GM23338 (cell line): ENCODE measurements at regions not wholly inside any gene's neighbourhood (a gene's known extent, or its start where the extent isn't known, plus 50 kb on each side); places are given as distances from the start of the nearest gene placed in this dataset.

ENCODE experiments used
- ATAC-seq: fragments of 200-7000 bp; cut with Tn5 transposase; 3 replicates; pipeline ENCODE4 v1.9.1; 2020
- DNase-seq: peaks from one replicate; pipeline ENCODE4 v3.0.0-alpha.2; 2015; ENCODE audit warnings: low spot score
- H2AFZ ChIP-seq: fragments of 200-600 bp; sonication (generic); 2 replicates; pipeline ENCODE4 v1.8.0; 2016; ENCODE audit warnings: antibody characterized with exemption, mild to moderate bottlenecking, moderate library complexity
- H3F3A ChIP-seq: fragments of 200-600 bp; sonication (generic); replicated peaks from 2 replicates; pipeline ENCODE4 v1.8.0; 2017; ENCODE audit warnings: antibody characterized with exemption, mixed run types, low read depth
- H3K27ac ChIP-seq: fragments of 200-600 bp; sonication (generic); 2 replicates; pipeline ENCODE4 v1.6.1; 2016; ENCODE audit warnings: low read depth
- H3K27me3 ChIP-seq: fragments of 200-600 bp; sonication (generic); 2 replicates; pipeline ENCODE4 v1.8.0; 2016; ENCODE audit warnings: mild to moderate bottlenecking, mixed run types, moderate library complexity; ENCODE audit not compliant: insufficient read depth
- H3K36me3 ChIP-seq: fragments of 200-600 bp; sonication (generic); 2 replicates; pipeline ENCODE4 v1.8.0; 2016; ENCODE audit warnings: mild to moderate bottlenecking; ENCODE audit not compliant: insufficient read depth
- H3K4me1 ChIP-seq: fragments of 200-600 bp; sonication (generic); 2 replicates; pipeline ENCODE4 v1.8.0; 2016; ENCODE audit warnings: mild to moderate bottlenecking, moderate library complexity; ENCODE audit not compliant: insufficient read depth
- H3K4me2 ChIP-seq: fragments of 200-600 bp; sonication (generic); 2 replicates; pipeline ENCODE4 v1.7.1; 2017; ENCODE audit warnings: mixed run types
- H3K4me3 ChIP-seq: fragments of 200-600 bp; sonication (generic); 2 replicates; pipeline ENCODE4 v1.6.1; 2016; ENCODE audit warnings: mixed run types
- H3K79me2 ChIP-seq: fragments of 200-600 bp; sonication (generic); replicated peaks from 2 replicates; pipeline ENCODE4 v1.8.0; 2017; ENCODE audit warnings: mild to moderate bottlenecking; ENCODE audit not compliant: insufficient read depth
- H3K9me2 ChIP-seq: fragments of 200-600 bp; sonication (generic); 2 replicates; pipeline ENCODE4 v1.8.0; 2017; ENCODE audit not compliant: insufficient read depth
- H4K20me1 ChIP-seq: fragments of 200-600 bp; sonication (generic); replicated peaks from 2 replicates; pipeline ENCODE4 v1.8.0; 2017; ENCODE audit warnings: mild to moderate bottlenecking; ENCODE audit not compliant: insufficient read depth
- H3K27ac Mint-ChIP-seq: 2 replicates; pipeline ENCODE4 v1.8.0; 2020; ENCODE audit warnings: inconsistent platforms, mild to moderate bottlenecking, moderate library complexity, mixed read lengths
- H3K27me3 Mint-ChIP-seq: 3 replicates; pipeline ENCODE4 v1.8.0; 2022; ENCODE audit warnings: low read depth, mild to moderate bottlenecking, moderate library complexity, mixed read lengths, inconsistent platforms; ENCODE audit not compliant: insufficient read depth, poor library complexity
- H3K36me3 Mint-ChIP-seq: 3 replicates; pipeline ENCODE4 v1.8.0; 2021; ENCODE audit warnings: low read depth, mild to moderate bottlenecking, inconsistent platforms, moderate library complexity, mixed read lengths
- H3K4me1 Mint-ChIP-seq: 3 replicates; pipeline ENCODE4 v1.8.0; 2020; ENCODE audit warnings: mild to moderate bottlenecking, inconsistent platforms, mixed read lengths
- H3K4me3 Mint-ChIP-seq: 3 replicates; pipeline ENCODE4 v1.8.0; 2021; ENCODE audit warnings: moderate library complexity, mild to moderate bottlenecking, inconsistent platforms, mixed read lengths
- H3K9me3 Mint-ChIP-seq: 3 replicates; pipeline ENCODE4 v1.8.0; 2020; ENCODE audit warnings: moderate library complexity, mild to moderate bottlenecking, inconsistent platforms, mixed read lengths
- CREB1 ChIP-seq: fragments of 250-450 bp; sonication (Bioruptor Pico); IDR thresholded peaks from 2 replicates; pipeline ENCODE4 v1.5.0; 2020; ENCODE audit warnings: low read depth, mild to moderate bottlenecking, moderate library complexity
- CTCF ChIP-seq, 2 experiments: fragments of 200-600 bp in 1 of 2; sonication (generic) in 1 of 2; conservative IDR thresholded peaks; 2 replicates each; pipeline versions ENCODE4 v1.5.1 to v1.6.1; 2016 to 2017; ENCODE audit warnings: antibody characterized with exemption in 2 of 2, low read depth in 2 of 2, mild to moderate bottlenecking in 2 of 2, moderate library complexity in 1 of 2
- ETS1 ChIP-seq: IDR thresholded peaks from 2 replicates; pipeline ENCODE4 v1.6.1; 2016; ENCODE audit warnings: antibody characterized with exemption
- NANOG ChIP-seq: IDR thresholded peaks from 2 replicates; pipeline ENCODE4 v1.6.1; 2016; ENCODE audit warnings: antibody characterized with exemption, borderline replicate concordance
- POLR2AphosphoS5 ChIP-seq: IDR thresholded peaks from 2 replicates; pipeline ENCODE4 v1.6.1; 2016; ENCODE audit warnings: antibody characterized with exemption, low read depth
- REST ChIP-seq: IDR thresholded peaks from one replicate; pipeline ENCODE4 v1.6.1; 2018; ENCODE audit warnings: antibody characterized with exemption; ENCODE audit not compliant: unreplicated experiment
- ZNF331 ChIP-seq: fragments of 250-450 bp; sonication (Bioruptor Pico); IDR thresholded peaks from 2 replicates; pipeline ENCODE4 v1.5.0; 2020; ENCODE audit warnings: low read depth, mild to moderate bottlenecking, moderate library complexity

DNA sequence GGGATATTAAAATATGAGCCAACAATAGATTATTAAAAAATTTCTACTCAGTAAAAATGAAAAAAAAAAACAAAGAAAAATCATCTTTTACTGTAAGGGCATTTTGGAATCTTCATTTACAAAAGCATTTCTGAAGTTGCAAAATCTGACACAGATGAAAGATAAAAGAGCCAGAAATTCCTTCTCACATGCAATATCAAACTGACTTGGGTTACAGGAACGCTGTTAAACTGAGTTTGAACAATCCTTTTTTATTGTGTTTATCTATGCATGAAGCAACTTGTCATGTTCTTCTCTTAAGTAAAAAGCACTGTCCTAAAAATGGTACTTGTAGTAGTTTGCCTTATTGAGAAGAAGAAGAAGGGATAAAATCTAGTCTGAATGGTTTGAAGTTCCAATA is 468.5 kb upstream of the KCNMB2 start:
- H3K27ac Mint-ChIP-seq: no peak overlapping the region
- no peaks in the 10 kb centered on the region for H3K79me2 ChIP-seq

More for the DNA sequence above, 468.5 kb upstream of the KCNMB2 start:
- ATAC-seq: no peak
- peaks cover 5% of the 10 kb centered on the region; the same call in 1 of the 3 replicates for H3K36me3 Mint-ChIP-seq
- Histone ChIP-seq H3K27ac (no peak overlapping the region), H2AFZ (no peak overlapping the region), H4K20me1 (no peaks in the 10 kb centered on the region), H3K4me2 (no peak overlapping the region), H3K27me3 (no peaks in the 10 kb centered on the region), H3F3A (no peaks in the 10 kb centered on the region), H3K4me1 (no peaks in the 10 kb centered on the region), H3K36me3 (no peaks in the 10 kb centered on the region), H3K9me2 (no peaks in the 10 kb centered on the region; the same call in 1 of the 2 replicates), H3K4me3 (no peak overlapping the region)
- no peak for DNase-seq
- H3K4me1 Mint-ChIP-seq: peaks cover 7% of the 10 kb centered on the region; the same call in 2 of the 3 replicates
- TF ChIP-seq ZNF331: no peak
- TF ChIP-seq REST: no peak
- no peak for TF ChIP-seq ETS1
- TF ChIP-seq POLR2AphosphoS5: no peak
- TF ChIP-seq CTCF (conservative IDR thresholded peaks at IDR 0.05; ENCODE audit: low read depth in 2 of 2): no peak
- TF ChIP-seq CREB1 (CRISPR knock-in tag): no peak
- no peak for TF ChIP-seq NANOG
- no peaks in the 10 kb centered on the region for H3K27me3 Mint-ChIP-seq
- H3K9me3 Mint-ChIP-seq: peaks cover 7% of the 10 kb centered on the region; the same call in 2 of the 3 replicates
- H3K4me3 Mint-ChIP-seq: no peak overlapping the region
